Parathyroid adenoma (tissue), 2 donors: ENCODE measurements at regions not wholly inside any gene's neighbourhood (a gene's known extent, or its start where the extent isn't known, plus 50 kb on each side); places are given as distances from the start of the nearest gene placed in this dataset.

ENCODE experiments used
- H2AFZ ChIP-seq: fragments of 300-600 bp; sonication (generic); one replicate; pipeline ENCODE4 v1.7.0; 2017; ENCODE audit warnings: antibody characterized with exemption, mild to moderate bottlenecking
- H3K27ac ChIP-seq: fragments of 300-600 bp; sonication (generic); one replicate; pipeline ENCODE4 v1.7.0; 2017
- H3K27me3 ChIP-seq: fragments of 300-600 bp; sonication (generic); one replicate; pipeline ENCODE4 v1.7.0; 2017; ENCODE audit warnings: low read length; ENCODE audit not compliant: control insufficient read depth, insufficient read depth
- H3K36me3 ChIP-seq: fragments of 300-600 bp; sonication (generic); one replicate; pipeline ENCODE4 v1.7.0; 2017; ENCODE audit warnings: low read length; ENCODE audit not compliant: control insufficient read depth, insufficient read depth
- H3K4me1 ChIP-seq: fragments of 300-600 bp; sonication (generic); one replicate; pipeline ENCODE4 v1.7.0; 2017; ENCODE audit warnings: control low read depth
- H3K4me2 ChIP-seq: fragments of 300-600 bp; sonication (generic); one replicate; pipeline ENCODE4 v1.7.0; 2017; ENCODE audit warnings: low read length
- H3K4me3 ChIP-seq: fragments of 300-600 bp; sonication (generic); one replicate; pipeline ENCODE4 v1.7.0; 2017; ENCODE audit warnings: low read depth, low read length
- H3K79me2 ChIP-seq: fragments of 300-600 bp; sonication (generic); one replicate; pipeline ENCODE4 v1.7.0; 2017; ENCODE audit warnings: control low read depth
- H3K9ac ChIP-seq: fragments of 300-600 bp; sonication (generic); one replicate; pipeline ENCODE4 v1.7.0; 2017; ENCODE audit warnings: mild to moderate bottlenecking
- H3K9me3 ChIP-seq: fragments of 300-600 bp; sonication (generic); one replicate; pipeline ENCODE4 v1.7.0; 2017; ENCODE audit warnings: low read length; ENCODE audit not compliant: control insufficient read depth
- TF ChIP-seq, protein P1 (sequence below): fragments of 300-600 bp; sonication (generic); IDR thresholded peaks from one replicate; pipeline ENCODE4 v1.7.0; 2017; ENCODE audit warnings: antibody characterized with exemption, mild to moderate bottlenecking
- donor health status: primary hyperparathyroidism.

DNA sequence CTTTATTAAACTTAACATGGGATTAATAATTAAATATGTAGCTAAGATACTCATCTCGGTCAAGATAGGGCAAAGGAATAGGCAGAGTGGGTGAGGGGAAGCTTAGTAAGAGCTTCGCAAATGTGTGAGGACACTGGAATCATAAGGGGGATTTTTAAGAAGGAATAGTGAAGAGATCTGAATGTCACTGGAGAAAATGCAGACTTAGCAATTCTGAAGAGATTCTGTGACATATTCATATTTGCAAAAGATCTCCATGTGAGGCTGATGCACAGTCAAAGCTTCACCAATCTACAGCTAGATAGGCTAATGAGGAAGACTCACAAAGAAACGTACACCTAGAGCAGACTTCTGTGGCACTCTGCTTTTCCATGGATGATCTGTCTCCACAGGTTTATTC, 1202.8 kb upstream of the CDH6 start:
- no peaks in the 10 kb centered on the region for H3K27me3 ChIP-seq
- H3K4me2 ChIP-seq, result no peak overlapping the region
- no peak overlapping the region for H2AFZ ChIP-seq
- H3K9me3 ChIP-seq, result no peaks in the 10 kb centered on the region
- H3K36me3 ChIP-seq, result no peaks in the 10 kb centered on the region
- TF ChIP-seq, protein P1, sequence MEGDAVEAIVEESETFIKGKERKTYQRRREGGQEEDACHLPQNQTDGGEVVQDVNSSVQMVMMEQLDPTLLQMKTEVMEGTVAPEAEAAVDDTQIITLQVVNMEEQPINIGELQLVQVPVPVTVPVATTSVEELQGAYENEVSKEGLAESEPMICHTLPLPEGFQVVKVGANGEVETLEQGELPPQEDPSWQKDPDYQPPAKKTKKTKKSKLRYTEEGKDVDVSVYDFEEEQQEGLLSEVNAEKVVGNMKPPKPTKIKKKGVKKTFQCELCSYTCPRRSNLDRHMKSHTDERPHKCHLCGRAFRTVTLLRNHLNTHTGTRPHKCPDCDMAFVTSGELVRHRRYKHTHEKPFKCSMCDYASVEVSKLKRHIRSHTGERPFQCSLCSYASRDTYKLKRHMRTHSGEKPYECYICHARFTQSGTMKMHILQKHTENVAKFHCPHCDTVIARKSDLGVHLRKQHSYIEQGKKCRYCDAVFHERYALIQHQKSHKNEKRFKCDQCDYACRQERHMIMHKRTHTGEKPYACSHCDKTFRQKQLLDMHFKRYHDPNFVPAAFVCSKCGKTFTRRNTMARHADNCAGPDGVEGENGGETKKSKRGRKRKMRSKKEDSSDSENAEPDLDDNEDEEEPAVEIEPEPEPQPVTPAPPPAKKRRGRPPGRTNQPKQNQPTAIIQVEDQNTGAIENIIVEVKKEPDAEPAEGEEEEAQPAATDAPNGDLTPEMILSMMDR, result no peak
- H3K4me1 ChIP-seq, result no peaks in the 10 kb centered on the region
- no peak overlapping the region for H3K27ac ChIP-seq
- no peaks in the 10 kb centered on the region for H3K79me2 ChIP-seq
- H3K4me3 ChIP-seq, result no peak overlapping the region
- H3K9ac ChIP-seq, result no peak overlapping the region

DNA sequence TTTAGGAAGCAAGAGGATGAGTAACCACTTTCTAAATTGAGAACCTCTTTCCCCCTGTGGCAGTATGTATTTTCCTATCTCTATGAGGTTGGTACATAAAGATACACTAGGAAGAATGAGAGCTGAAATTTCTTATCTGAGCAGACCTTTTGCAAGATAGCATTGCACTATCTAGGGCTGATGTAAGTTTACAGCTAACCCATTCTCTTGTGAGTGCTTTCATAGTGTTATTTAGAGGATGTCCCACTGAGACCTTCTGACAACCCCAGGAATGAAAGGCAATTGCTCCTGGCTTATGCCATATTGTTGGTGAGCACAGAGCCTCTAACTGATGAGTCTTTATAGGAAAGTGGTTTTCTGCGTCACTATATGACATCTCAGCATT, 1209.3 kb upstream of the CDH6 start:
- Histone ChIP-seq H3K36me3 (no peaks in the 10 kb centered on the region), H3K9ac (no peak overlapping the region), H2AFZ (no peak overlapping the region), H3K4me3 (no peak overlapping the region), H3K27ac (no peak overlapping the region), H3K27me3 (no peaks in the 10 kb centered on the region), H3K9me3 (no peaks in the 10 kb centered on the region), H3K79me2 (no peaks in the 10 kb centered on the region), H3K4me2 (no peak overlapping the region), H3K4me1 (no peaks in the 10 kb centered on the region)
- TF ChIP-seq, protein P1, result no peak

DNA sequence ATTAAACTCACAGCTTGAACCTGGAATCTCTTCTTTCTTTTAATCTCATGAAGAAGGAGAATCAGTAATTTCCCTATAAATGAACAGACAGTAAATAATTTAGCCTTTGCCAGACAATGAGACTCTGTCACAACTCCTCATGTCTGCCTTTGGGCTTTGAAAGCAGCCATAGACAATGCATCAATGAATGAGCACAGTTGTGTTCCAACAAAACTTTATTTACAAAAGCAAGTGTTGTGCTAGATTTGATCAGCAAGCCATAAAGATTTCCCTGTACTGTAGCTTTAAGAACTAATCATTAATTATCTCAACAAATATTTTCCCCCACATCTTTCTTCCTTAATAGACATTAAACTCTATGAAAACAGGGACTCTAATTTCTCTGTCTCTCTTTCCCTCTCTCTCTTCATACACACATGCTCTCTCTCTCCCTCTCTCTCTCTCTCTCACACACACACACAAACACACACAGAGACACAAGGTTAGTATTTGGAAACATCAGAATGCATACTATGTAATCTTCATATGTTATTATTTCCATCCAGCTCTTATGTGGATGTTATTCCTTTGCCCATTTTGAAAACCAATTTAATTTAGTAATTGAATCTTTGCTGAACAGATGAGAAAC, 1209.8 kb upstream of the CDH6 start:
- no peak overlapping the region for H3K4me2 ChIP-seq
- no peak overlapping the region for H3K9ac ChIP-seq
- no peak overlapping the region for H3K4me3 ChIP-seq
- no peaks in the 10 kb centered on the region for H3K36me3 ChIP-seq
- H3K27me3 ChIP-seq, result no peaks in the 10 kb centered on the region
- TF ChIP-seq, protein P1, result no peak
- no peak overlapping the region for H3K27ac ChIP-seq
- no peak overlapping the region for H2AFZ ChIP-seq
- H3K4me1 ChIP-seq, result no peaks in the 10 kb centered on the region
- H3K79me2 ChIP-seq, result no peaks in the 10 kb centered on the region
- no peaks in the 10 kb centered on the region for H3K9me3 ChIP-seq

DNA sequence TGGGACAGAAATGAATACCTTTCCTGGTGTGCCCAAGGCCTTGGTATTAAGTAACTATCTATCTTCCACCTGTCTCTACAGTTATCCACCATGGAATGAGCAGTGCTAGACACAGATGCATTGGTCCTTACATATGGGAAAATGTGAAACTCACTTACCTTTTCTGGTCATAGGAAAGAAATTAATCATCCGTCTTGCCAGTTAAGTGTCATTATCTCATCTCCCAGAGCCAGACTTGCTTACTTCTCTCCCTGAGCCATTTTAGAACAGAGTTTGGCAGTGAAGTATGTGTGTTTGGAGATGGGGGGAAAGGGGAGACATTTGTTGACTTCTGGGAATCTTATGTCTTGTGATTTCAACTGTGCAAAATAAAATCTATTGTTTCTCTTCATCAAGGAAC, 1211.0 kb upstream of the CDH6 start:
- Histone ChIP-seq H3K9me3 (no peaks in the 10 kb centered on the region), H3K27ac (no peak overlapping the region), H3K9ac (no peak overlapping the region), H3K4me1 (no peaks in the 10 kb centered on the region), H3K27me3 (no peaks in the 10 kb centered on the region), H3K36me3 (no peaks in the 10 kb centered on the region), H3K4me2 (no peak overlapping the region), H3K4me3 (no peak overlapping the region), H2AFZ (no peak overlapping the region), H3K79me2 (no peaks in the 10 kb centered on the region)
- TF ChIP-seq, protein P1, result no peak

DNA sequence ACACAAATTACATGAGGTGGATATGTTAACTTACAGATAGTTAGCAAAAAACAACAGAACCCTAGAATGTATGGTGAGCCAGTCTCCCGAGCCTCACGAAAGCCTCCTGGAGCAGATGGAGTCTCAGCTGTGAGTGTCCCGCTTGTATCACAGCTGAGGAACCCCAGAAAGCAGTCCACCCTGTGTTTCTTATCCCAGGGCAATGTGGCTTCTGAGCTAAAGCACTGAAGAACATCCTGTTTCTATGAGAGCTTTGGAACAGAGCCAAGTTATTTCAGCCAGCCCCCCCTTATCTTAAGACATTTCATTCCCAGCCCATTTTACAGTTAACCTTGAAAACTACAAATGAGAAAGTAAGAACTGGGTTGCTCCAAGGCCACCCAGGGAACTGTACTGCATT, 1220.9 kb upstream of the CDH6 start:
- TF ChIP-seq, protein P1, result no peak
- no peak overlapping the region for H2AFZ ChIP-seq
- H3K27me3 ChIP-seq, result no peaks in the 10 kb centered on the region
- no peak overlapping the region for H3K27ac ChIP-seq
- H3K79me2 ChIP-seq, result no peaks in the 10 kb centered on the region
- no peaks in the 10 kb centered on the region for H3K36me3 ChIP-seq
- no peak overlapping the region for H3K4me3 ChIP-seq
- no peaks in the 10 kb centered on the region for H3K9me3 ChIP-seq
- no peak overlapping the region for H3K9ac ChIP-seq
- no peak overlapping the region for H3K4me2 ChIP-seq
- H3K4me1 ChIP-seq, result no peaks in the 10 kb centered on the region
